ENCODE measurements at regions not wholly inside any gene's neighbourhood (a gene's known extent, or its start where the extent isn't known, plus 50 kb on each side); places are given as distances from the start of the nearest gene placed in this dataset.

GRCh38 chr10:14413523-14413922, 82.8 kb upstream of the FRMD4A start:
- no peak for TF ChIP-seq CTCF (IDR thresholded peaks at IDR 0.05)
- no peak for TF ChIP-seq POLR2A (IDR thresholded peaks at IDR 0.05; ENCODE audit: low read depth)

Data from esophagus muscularis mucosa (tissue), 3 donors.